Kidney epithelial cell (primary cell): ENCODE measurements at regions not wholly inside any gene's neighbourhood (a gene's known extent, or its start where the extent isn't known, plus 50 kb on each side); places are given as distances from the start of the nearest gene placed in this dataset.

ENCODE experiments used
- DNase-seq: peaks from one replicate; pipeline ENCODE4 v3.0.0-alpha.2; 2010; ENCODE audit warnings: low read depth
- H3K27me3 ChIP-seq: 2 replicates; pipeline ENCODE4 v1.6.0; 2011; ENCODE audit warnings: low read length; ENCODE audit not compliant: control insufficient read depth, insufficient read depth
- H3K36me3 ChIP-seq: 2 replicates; pipeline ENCODE4 v1.5.1; 2011; ENCODE audit warnings: low read length; ENCODE audit not compliant: control insufficient read depth, insufficient read depth
- H3K4me3 ChIP-seq: 2 replicates; pipeline ENCODE4 v1.5.1; 2011; ENCODE audit warnings: low read depth, mild to moderate bottlenecking, control low read depth, low read length
- TF ChIP-seq, protein P1 (sequence below): IDR thresholded peaks from 2 replicates; pipeline ENCODE4 v1.5.1; 2011; ENCODE audit warnings: mild to moderate bottlenecking, moderate library complexity, low read length, control low read depth, inconsistent platforms; ENCODE audit not compliant: insufficient read depth, poor library complexity, severe bottlenecking

DNA sequence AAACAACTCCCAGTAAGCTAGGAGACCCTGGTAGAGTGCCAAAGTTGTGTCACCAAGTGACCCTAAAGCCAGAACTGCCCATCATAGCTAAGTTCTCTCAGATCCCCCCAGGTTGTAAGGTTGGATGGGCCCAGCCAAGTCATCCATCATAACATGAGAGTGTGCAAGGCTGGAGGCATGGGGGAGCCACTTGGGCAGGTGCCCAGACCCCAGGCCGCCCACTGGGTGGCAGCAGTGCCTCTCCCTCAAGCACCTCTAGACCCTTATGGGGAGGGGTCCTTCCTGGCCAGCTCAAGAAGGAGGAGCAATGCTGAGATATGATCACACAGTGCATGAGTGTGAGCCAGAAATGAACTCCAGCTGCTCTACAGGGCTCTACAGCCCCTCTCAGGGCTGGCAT lies 154.5 kb downstream of the MYLK4 start:
- Histone ChIP-seq H3K4me3 (no peak overlapping the region), H3K36me3 (no peaks in the 10 kb centered on the region), H3K27me3 (no peaks in the 10 kb centered on the region)
- DNase-seq: no peak
- TF ChIP-seq, protein P1, sequence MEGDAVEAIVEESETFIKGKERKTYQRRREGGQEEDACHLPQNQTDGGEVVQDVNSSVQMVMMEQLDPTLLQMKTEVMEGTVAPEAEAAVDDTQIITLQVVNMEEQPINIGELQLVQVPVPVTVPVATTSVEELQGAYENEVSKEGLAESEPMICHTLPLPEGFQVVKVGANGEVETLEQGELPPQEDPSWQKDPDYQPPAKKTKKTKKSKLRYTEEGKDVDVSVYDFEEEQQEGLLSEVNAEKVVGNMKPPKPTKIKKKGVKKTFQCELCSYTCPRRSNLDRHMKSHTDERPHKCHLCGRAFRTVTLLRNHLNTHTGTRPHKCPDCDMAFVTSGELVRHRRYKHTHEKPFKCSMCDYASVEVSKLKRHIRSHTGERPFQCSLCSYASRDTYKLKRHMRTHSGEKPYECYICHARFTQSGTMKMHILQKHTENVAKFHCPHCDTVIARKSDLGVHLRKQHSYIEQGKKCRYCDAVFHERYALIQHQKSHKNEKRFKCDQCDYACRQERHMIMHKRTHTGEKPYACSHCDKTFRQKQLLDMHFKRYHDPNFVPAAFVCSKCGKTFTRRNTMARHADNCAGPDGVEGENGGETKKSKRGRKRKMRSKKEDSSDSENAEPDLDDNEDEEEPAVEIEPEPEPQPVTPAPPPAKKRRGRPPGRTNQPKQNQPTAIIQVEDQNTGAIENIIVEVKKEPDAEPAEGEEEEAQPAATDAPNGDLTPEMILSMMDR: peak; percentile 23

DNA sequence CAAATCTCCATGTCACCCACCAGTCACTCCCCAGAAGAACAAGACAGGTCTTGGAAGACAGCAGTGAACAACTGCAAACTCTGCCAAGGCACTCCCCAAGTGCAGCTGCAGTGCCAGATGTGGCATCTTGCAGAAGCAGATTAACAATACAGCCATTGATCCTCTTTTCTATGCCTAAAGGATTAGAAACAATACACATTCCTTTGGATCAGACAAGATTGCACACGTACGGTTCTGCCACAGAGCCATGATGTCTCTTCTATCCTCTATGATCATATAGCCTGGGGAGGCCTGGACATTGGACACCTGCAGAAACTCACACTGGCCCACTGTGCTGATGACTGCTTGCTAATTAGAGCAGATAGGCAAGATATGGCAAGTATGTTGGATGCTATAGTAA lies 155.9 kb downstream of the MYLK4 start:
- TF ChIP-seq, protein P1: no peak
- H3K4me3 ChIP-seq: no peak overlapping the region
- no peaks in the 10 kb centered on the region for H3K36me3 ChIP-seq
- DNase-seq: no peak
- H3K27me3 ChIP-seq: no peaks in the 10 kb centered on the region

DNA sequence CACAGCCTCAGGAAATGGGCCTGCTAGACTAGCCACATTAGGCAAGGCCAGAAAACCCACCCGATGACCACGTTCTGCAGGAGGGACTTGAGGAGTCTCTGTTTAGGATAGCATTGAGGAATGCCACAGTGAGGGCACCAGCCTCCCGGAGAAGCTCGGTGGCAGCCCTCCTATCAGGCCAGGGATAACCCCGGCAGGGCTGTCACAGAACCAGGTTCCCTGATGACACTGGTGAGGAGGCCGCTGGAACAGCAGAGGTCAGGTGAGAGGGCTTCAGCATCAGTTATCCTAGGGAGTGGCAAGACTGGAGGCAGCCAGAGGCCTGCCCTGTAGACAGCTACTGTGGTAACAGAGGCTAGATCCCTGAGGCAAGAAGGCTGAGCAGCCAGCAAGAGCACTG lies 157.6 kb downstream of the MYLK4 start:
- H3K36me3 ChIP-seq: no peaks in the 10 kb centered on the region
- no peaks in the 10 kb centered on the region for H3K27me3 ChIP-seq
- no peak for DNase-seq
- TF ChIP-seq, protein P1: no peak
- H3K4me3 ChIP-seq: no peak overlapping the region

DNA sequence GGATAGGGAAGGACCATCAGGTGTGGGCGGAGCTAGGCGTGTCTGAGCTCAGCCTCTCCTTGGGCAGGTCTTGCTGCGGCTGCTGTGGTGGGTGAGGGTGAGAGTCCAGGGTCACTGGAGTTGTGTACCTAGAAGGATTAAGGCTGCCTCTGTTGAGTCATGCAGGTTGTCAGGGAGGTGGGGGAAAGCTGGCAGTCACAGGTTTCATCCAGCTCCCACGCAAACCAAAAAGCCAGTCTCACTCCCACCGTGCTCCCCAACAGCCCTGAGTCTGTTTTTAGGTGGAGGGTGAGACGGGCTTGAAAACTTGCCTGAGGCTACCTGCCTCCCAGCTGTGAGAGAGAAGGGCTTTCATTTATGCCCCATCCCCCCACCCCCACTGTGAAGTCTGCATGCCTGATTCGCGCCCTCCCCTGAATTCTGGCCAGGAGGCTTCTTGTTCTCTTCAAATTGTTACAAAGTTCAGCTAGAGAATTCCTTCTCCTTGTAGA lies 161.5 kb downstream of the MYLK4 start:
- TF ChIP-seq, protein P1: no peak
- DNase-seq: no peak
- H3K4me3 ChIP-seq: no peak overlapping the region
- no peaks in the 10 kb centered on the region for H3K36me3 ChIP-seq
- H3K27me3 ChIP-seq: no peaks in the 10 kb centered on the region

DNA sequence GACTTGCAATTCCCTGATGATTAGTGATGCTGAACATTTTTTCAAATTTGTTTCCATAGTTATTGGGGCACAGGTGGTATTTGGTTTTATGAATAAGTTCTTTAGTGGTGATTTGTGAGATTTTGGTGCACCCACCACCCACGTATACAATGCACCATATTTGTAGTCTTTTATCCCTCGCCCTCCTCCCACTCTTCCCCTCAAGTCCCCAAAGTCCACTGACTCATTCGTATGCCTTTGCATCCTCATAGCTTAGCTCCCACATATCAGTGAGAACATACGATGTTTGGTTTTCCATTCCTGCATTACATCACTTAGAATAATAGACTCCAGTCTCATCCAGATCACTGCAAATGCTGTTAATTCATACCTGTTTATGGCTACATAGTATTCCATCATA lies 167.3 kb downstream of the MYLK4 start:
- TF ChIP-seq, protein P1: no peak
- DNase-seq: no peak
- no peaks in the 10 kb centered on the region for H3K36me3 ChIP-seq
- no peak overlapping the region for H3K4me3 ChIP-seq
- no peaks in the 10 kb centered on the region for H3K27me3 ChIP-seq

DNA sequence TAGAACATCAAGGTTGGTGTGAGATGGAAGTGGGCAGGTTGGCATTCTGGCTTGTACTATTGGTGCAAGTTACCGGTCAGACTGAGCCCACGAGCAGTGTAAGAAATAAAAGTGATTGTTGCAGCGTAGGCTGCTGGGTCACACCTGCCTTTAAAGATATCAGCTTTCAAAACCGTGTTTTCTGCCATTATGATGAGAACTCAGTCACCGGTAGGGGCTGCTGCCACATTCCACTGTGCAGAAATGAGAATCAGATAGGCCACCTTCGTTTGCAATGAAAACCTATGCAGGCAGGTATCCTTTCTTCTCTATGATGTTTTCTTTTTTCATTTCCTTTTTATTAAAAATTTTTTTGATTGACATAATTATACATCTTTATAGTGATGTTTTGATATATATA lies 168.5 kb downstream of the MYLK4 start:
- H3K4me3 ChIP-seq: no peak overlapping the region
- TF ChIP-seq, protein P1: no peak
- no peaks in the 10 kb centered on the region for H3K27me3 ChIP-seq
- no peak for DNase-seq
- no peaks in the 10 kb centered on the region for H3K36me3 ChIP-seq
